ENCODE measurements at regions not wholly inside any gene's neighbourhood (a gene's known extent, or its start where the extent isn't known, plus 50 kb on each side); places are given as distances from the start of the nearest gene placed in this dataset.

DNA sequence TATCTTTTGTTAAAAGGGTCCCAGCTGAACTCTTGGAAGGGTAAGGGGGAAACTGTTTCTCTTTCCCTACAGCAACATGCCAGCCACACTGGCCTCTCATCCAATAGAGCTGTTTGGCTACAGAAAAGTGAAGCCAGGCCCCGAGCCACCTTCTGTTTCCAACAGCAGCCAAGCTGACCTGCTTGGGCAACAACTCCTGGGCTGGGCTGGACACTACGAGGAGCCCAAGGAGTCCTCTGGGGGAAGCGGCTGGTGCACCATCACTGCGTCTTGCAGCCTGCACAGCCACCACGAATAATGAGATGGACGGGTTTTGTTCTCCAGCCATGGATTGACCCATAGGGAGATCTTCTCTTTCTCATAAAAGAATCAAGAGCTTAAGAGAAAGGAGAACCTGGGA, 624.9 kb downstream of the NPHP4 start:
- no peak for DNase-seq

DNA sequence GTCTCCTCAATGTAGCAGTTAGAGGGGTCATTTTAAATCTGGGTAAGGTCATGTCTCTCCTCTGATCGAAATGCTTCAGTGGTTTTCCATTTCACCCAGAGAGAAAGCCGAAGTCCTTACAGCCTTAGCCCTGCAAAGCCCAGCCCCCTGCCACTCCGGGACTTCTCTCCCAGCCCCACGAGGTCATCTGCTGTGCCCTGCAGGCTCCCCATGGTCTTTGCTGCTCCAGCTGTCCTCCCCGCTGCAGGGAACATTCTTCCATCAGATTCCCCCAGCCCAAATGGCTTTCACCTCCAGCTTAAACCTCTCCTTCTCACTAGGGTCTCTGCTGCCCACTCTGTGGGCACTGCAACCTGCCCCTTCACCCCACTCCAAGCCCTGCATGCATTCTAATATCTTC, 626.5 kb downstream of the NPHP4 start:
- no peak for DNase-seq

DNA sequence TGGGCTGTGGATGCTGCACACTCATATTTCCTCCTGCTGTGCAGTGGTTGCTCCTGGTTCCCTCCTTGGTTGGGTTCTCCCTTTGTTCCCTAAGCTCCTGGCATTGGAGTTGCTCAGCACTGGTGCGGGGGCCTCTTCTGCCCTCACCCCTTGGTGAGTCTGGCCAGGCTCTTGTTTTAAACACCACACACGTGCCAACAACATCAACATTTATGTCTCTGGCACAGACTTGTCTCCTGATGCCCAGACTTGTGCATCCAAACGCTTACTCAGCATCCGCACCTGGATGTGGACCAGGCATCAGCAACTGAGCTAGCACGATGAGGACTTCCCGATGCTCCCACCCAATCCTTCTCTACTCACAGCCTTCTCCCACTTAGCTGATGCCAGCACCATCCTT, 627.6 kb downstream of the NPHP4 start:
- no peak for DNase-seq

- no peak for DNase-seq
Measured at GRCh38 chr1:5354681-5355080, 637.5 kb downstream of the NPHP4 start.

GRCh38 chr1:5351366-5351765, 640.9 kb downstream of the NPHP4 start:
- DNase-seq, result no peak

GRCh38 chr1:5349526-5349925, 642.7 kb downstream of the NPHP4 start:
- no peak for DNase-seq

DNA sequence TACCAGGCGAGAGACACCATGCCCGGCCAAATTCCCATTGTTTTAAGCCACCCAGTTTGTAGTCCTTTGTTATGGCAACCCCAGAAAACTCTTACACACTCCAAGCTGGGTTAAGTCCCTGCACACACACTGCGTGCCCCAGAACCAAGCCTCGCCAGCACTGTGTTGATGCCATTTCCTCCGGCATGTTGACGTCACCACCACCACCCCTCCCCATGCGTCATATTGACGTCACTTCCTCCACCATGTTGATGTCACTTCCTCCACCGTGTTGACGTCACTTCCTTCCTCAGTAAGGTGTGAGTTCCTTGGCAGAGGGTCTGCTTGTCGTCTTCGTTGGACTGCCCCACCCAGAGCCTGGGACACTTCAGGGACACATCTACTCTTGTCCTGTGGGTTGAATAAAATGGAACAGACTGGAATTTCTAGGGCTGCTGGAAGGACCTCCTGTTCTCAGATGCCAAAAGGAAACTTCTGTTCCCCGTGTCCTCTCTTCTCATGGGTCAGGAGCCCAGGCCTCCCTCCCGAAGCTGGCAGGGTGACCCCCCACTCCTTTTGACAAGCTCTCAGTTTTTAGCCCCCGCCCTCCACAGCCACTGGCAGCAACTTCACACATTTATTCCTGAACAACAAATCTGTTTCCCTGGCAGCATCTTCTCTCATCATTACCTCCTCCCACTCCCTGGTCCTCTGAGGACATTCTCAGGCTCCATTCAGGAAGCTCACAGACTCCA, 643.3 kb downstream of the NPHP4 start:
- DNase-seq, result no peak

- no peak for DNase-seq
Measured at GRCh38 chr1:5347726-5348125, 644.5 kb downstream of the NPHP4 start.

DNA sequence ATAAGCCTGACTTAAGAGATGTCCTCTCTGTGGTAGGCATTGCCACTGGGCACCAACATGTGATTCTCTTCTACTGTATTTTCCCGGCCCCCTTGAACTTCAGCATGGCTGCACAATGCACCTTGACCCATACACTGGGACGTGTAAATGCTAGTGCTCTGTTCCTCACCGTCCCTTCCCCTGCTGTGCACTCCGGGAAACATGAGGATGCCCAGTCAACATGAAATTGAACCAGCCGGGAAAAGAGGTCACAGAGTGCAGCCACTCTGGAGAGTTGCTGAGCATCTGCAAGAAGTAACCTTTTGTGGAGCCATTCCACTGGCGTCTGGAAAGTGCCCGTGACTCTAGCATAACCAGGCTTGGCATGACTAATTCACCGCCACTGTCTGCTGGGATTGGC, 646.7 kb downstream of the NPHP4 start:
- DNase-seq, result no peak

- DNase-seq, result no peak
Measured at GRCh38 chr1:5343256-5344020, 648.8 kb downstream of the NPHP4 start.

DNA sequence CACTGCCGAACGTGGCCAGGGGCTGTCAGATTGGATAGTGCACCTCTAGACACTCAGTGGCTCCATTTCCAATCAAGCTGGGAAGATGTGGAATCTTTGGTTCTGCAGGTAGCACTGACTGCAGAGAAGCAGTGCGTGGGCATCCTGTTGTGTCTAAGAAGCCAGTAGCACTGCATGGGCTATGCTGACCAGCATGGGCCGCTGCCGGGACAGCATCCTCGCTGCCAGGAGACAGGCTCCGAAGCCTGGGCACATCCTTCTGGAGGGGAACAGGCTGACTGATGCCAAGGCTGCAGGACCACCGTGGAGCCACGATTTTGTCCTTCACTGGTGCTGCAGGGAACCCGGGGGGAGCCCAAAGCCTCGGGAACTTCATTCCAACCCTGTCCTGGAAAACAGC, 649.4 kb downstream of the NPHP4 start:
- DNase-seq, result no peak

DNA sequence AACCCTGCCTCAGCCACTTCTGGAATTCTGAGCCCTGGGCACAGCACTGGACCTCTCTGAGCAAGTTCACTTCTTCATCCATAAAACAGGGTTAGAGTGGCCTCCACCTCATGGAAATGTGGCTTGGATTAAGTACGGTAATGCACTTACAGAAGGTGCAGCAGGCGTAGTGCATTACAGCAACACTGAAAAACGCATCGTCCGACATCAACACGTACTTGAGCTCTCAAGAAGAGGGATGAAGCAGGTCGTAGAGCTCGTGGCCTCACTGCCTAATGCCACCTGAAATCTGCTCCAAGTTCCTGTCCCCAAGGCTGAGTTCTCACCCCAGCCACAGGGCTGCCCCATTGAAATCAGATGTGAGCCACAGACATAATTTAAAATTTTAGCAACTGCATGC, 650.1 kb downstream of the NPHP4 start:
- no peak for DNase-seq

- DNase-seq, result no peak
Measured at GRCh38 chr1:5341471-5341870, 650.8 kb downstream of the NPHP4 start.

- DNase-seq, result no peak
Measured at GRCh38 chr1:5340560-5341130, 651.6 kb downstream of the NPHP4 start.

DNA sequence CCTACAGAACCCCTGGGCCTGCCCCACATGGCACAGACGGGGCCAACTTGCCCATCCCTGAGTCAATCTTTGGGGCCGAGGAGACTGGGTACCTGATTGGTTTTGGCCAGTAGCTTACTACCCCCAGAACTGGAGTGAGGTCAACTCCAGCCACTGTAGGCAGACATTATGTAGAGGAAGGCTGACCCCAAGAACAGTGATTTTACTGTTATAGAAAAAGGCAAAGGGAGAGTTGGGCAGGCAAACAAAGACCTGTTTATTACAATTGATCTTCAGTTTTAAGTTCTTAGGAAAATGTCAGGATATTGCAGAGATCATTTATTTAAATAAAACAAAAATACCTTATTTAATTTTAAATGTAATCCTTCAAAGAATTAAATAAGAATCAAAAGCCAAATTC, 653.8 kb downstream of the NPHP4 start:
- DNase-seq, result no peak

- no peak for DNase-seq
Measured at GRCh38 chr1:5333291-5333690, 658.9 kb downstream of the NPHP4 start.

DNA sequence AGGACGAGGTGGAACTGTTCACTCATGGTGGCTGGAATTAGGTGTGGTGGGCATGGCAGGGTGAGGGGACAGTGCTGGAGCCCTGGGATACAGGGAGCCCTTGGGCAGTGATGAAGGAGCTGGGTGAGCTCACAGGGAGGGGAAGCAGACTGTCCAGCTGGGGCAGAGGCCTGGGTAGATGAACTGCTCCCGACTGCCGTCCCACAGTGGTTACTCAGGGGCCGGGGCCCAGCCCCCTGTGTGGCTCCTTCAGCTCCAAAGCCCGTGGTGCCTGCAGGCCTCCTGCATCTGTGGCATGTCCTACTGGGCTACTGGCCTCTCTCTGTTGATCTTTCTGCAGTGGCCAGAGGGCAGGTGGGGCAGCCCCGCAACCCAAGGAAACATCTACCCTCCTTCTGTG, 661.1 kb downstream of the NPHP4 start:
- no peak for DNase-seq

DNA sequence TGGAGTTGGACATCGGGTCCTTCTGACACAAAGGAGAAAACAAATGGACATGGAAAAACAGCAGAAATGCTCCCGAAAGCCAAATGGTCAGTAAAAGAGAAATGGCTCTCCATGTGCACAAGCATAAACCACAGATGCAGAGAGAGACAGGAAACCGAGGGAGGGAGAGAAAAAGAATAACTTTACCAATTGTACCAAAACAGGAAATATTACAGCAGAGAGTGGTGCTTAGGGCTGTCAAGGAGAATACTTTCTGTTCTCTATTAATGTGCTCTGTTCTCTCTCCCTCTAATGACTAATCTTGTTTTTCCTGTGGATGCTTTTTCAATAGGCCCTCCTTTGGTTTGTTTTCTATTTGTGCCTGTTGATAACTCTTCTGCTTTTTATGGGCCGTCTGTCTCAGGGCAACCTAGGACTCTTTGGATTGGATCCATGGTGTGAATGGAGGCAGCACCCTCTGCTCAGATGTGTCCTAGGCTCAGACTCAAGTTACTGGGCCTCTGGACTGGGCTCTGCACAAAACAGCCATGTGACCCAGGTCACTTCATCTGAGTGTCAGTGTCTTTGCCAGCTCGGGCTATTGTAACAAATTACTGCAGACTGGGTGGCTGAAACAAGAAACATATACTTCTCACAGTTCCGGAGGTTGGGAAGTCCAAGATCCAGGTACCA, 663.0 kb downstream of the NPHP4 start:
- DNase-seq, result no peak

DNA sequence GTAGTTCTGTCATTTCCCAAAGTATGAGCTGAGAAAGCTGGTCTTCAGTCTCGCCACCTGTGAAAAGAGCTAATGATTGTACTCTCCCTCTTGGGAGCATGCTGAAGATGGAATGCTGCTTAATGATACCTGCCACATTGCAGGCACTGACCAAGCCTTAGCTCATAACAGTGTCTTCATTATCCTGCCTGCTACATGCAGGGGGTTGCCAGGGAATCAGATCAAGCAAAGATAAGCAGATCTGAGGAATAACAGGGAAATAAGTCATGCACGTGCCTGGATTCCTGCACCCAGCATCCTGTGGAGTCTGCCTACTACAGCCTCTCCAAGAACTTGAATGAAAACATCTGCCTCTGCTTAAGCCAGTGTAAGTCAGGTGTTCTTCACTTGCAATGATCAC, 667.3 kb downstream of the NPHP4 start:
- DNase-seq, result no peak

GRCh38 chr1:5318143-5318816, 663.9 kb downstream of the AJAP1 start:
- no peak for DNase-seq

DNA sequence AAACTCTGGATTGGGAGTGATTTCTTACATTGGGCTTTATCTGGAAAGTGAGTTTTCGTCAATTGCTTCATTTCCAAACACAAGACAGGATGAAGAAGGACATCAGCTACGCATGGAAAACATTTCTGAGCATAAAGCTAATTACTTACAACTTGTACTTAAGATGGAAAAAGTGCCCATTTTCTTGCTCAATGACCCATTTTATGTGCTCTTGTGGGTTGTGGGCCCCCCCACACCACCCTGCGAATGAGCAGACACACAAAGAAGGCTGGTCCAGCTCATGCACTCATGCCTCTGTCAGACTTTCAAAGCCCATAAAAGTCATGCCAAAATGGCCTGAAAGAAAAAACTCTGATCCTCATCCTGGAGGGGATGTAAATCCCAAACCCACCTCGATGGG, 663.0 kb downstream of the AJAP1 start:
- DNase-seq, result no peak

- no peak for DNase-seq
Measured at GRCh38 chr1:5312862-5313261, 658.5 kb downstream of the AJAP1 start.

GRCh38 chr1:5312293-5312674, 657.9 kb downstream of the AJAP1 start:
- DNase-seq, result no peak

All from bone marrow (tissue), 2 donors.